GM15510 (cell line): ENCODE measurements at regions not wholly inside any gene's neighbourhood (a gene's known extent, or its start where the extent isn't known, plus 50 kb on each side); places are given as distances from the start of the nearest gene placed in this dataset.

Experiments
- POLR2A ChIP-seq: IDR thresholded peaks from 3 replicates; pipeline ENCODE4 v1.6.1; 2011; ENCODE audit warnings: borderline replicate concordance; ENCODE audit not compliant: insufficient read length; ENCODE audit errors: extremely low read depth

- no peak for TF ChIP-seq POLR2A
Observed at GRCh38 chr3:178267158-178267844, 268.9 kb upstream of the KCNMB2 start.

GRCh38 chr3:178270838-178271237 is 265.4 kb upstream of the KCNMB2 start:
- no peak for TF ChIP-seq POLR2A

- TF ChIP-seq POLR2A = no peak
Observed at GRCh38 chr3:178271740-178272387, 264.4 kb upstream of the KCNMB2 start.

- TF ChIP-seq POLR2A = no peak
Observed at GRCh38 chr3:178272841-178273240, 263.4 kb upstream of the KCNMB2 start.

GRCh38 chr3:178274711-178275110 is 261.5 kb upstream of the KCNMB2 start:
- no peak for TF ChIP-seq POLR2A

- TF ChIP-seq POLR2A = no peak
Observed at GRCh38 chr3:178275311-178275710, 260.9 kb upstream of the KCNMB2 start.

- TF ChIP-seq POLR2A = no peak
Observed at GRCh38 chr3:178275793-178276192, 260.4 kb upstream of the KCNMB2 start.

- no peak for TF ChIP-seq POLR2A
Observed at GRCh38 chr3:178277605-178278004, 258.6 kb upstream of the KCNMB2 start.

- TF ChIP-seq POLR2A = no peak
Observed at GRCh38 chr3:178283561-178283960, 252.7 kb upstream of the KCNMB2 start.

- TF ChIP-seq POLR2A = no peak
Observed at GRCh38 chr3:178284181-178284580, 252.1 kb upstream of the KCNMB2 start.

- no peak for TF ChIP-seq POLR2A
Observed at GRCh38 chr3:178288074-178288473, 248.2 kb upstream of the KCNMB2 start.

GRCh38 chr3:178289544-178290160 is 246.6 kb upstream of the KCNMB2 start:
- no peak for TF ChIP-seq POLR2A

GRCh38 chr3:178291574-178292370 is 244.5 kb upstream of the KCNMB2 start:
- no peak for TF ChIP-seq POLR2A

GRCh38 chr3:178295292-178295912 is 240.8 kb upstream of the KCNMB2 start:
- TF ChIP-seq POLR2A = no peak

GRCh38 chr3:178297199-178297598 is 239.0 kb upstream of the KCNMB2 start:
- TF ChIP-seq POLR2A = no peak

GRCh38 chr3:178297740-178298139 is 238.5 kb upstream of the KCNMB2 start:
- TF ChIP-seq POLR2A = no peak
